Natural killer cell (primary cell): ENCODE measurements at regions not wholly inside any gene's neighbourhood (a gene's known extent, or its start where the extent isn't known, plus 50 kb on each side); places are given as distances from the start of the nearest gene placed in this dataset.

Experiments used
- ATAC-seq, 3 donors: fragments of 150-1000 bp in 2 of 3; fragments of 200-7000 bp in 1 of 3; cut with Tn5 transposase; 1 replicate in 1 of 3; 2 replicates in 2 of 3; pipeline ENCODE4 v1.10.0; 2021; ENCODE audit warnings: mild to moderate bottlenecking in 2 of 3, moderate library complexity in 2 of 3
- DNase-seq, 2 donors: peaks; one replicate each; pipeline versions ENCODE4 v3.0.0 to v3.0.0-alpha.2; 2013 to 2021; ENCODE audit warnings: mixed read lengths in 1 of 2
- H3K27ac ChIP-seq: one replicate; pipeline ENCODE4 v1.5.1; 2013; ENCODE audit warnings: mild to moderate bottlenecking, low read length
- H3K27me3 ChIP-seq: one replicate; pipeline ENCODE4 v1.6.1; 2013; ENCODE audit warnings: low read length; ENCODE audit not compliant: control insufficient read depth, insufficient read depth
- H3K36me3 ChIP-seq: one replicate; pipeline ENCODE4 v1.6.1; 2013; ENCODE audit warnings: low read length; ENCODE audit not compliant: control insufficient read depth, insufficient read depth
- H3K4me1 ChIP-seq: one replicate; pipeline ENCODE4 v1.6.1; 2013; ENCODE audit warnings: low read length; ENCODE audit not compliant: control insufficient read depth, insufficient read depth
- H3K4me3 ChIP-seq: one replicate; pipeline ENCODE4 v1.5.1; 2013; ENCODE audit warnings: low read length
- H3K9me3 ChIP-seq: one replicate; pipeline ENCODE4 v1.6.1; 2013; ENCODE audit warnings: low read length; ENCODE audit not compliant: control insufficient read depth, insufficient read depth
- H3K27ac Mint-ChIP-seq, 2 donors: one replicate each; pipeline ENCODE4 v1.8.0; 2022; ENCODE audit warnings: mild to moderate bottlenecking in 2 of 2, mixed read lengths in 2 of 2, moderate library complexity in 1 of 2
- H3K27me3 Mint-ChIP-seq, 2 donors: one replicate each; pipeline ENCODE4 v1.8.0; 2022; ENCODE audit warnings: low read depth in 2 of 2, mixed read lengths in 2 of 2
- H3K36me3 Mint-ChIP-seq: one replicate; pipeline ENCODE4 v1.8.0; 2022; ENCODE audit warnings: mixed read lengths
- H3K4me1 Mint-ChIP-seq, 2 donors: one replicate each; pipeline ENCODE4 v1.8.0; 2022; ENCODE audit warnings: mixed read lengths in 2 of 2
- H3K4me3 Mint-ChIP-seq: one replicate; pipeline ENCODE4 v1.8.0; 2022; ENCODE audit warnings: mild to moderate bottlenecking, moderate library complexity, mixed read lengths
- H3K9me3 Mint-ChIP-seq, 2 donors: one replicate each; pipeline ENCODE4 v1.8.0; 2022; ENCODE audit warnings: mixed read lengths in 2 of 2
- CTCF ChIP-seq: fragments of 200-600 bp; IDR thresholded peaks from one replicate; pipeline ENCODE4 v1.8.0; 2022; ENCODE audit warnings: antibody characterized with exemption
- WGBS: methylation state at CpG from one replicate; pipeline ENCODE4 v1.1.7; 2013; ENCODE audit warnings: missing lambda C conversion rate; ENCODE audit not compliant: insufficient coverage; 5-methylcytosine and 5-hydroxymethylcytosine counted together
- intact Hi-C: fragments of 100-400 bp; cut with micrococcal nuclease; formaldehyde crosslinking; loops from one replicate; pipeline ENCODE4 v1.14.2; 2022

GRCh38 chr12:107282628-107283027 lies 189.3 kb upstream of the CRY1 start:
- Mint-ChIP-seq H3K4me3 (no peak overlapping the region), H3K27me3 (peaks cover 8% of the 10 kb centered on the region in 2 donors), H3K27ac (no peak overlapping the region), H3K36me3 (no peaks in the 10 kb centered on the region), H3K9me3 (no peaks in the 10 kb centered on the region), H3K4me1 (peaks cover 3 to 5% of the 10 kb centered on the region in 2 donors)
- TF ChIP-seq CTCF = no peak
- Histone ChIP-seq H3K27me3 (no peaks in the 10 kb centered on the region), H3K27ac (no peak overlapping the region), H3K9me3 (peaks cover 3% of the 10 kb centered on the region), H3K36me3 (no peaks in the 10 kb centered on the region), H3K4me3 (no peak overlapping the region), H3K4me1 (no peaks in the 10 kb centered on the region)
- ATAC-seq = no peak
- WGBS = 92% methylated on average over 1 of the region's 1 CpG
- intact Hi-C loops = no loop called here
- DNase-seq = no peak

GRCh38 chr12:107283652-107284051 lies 190.3 kb upstream of the CRY1 start:
- H3K9me3 Mint-ChIP-seq = no peaks in the 10 kb centered on the region
- no peak overlapping the region for H3K27ac Mint-ChIP-seq
- H3K4me3 ChIP-seq = no peak overlapping the region
- H3K36me3 Mint-ChIP-seq = no peaks in the 10 kb centered on the region
- no peak overlapping the region for H3K4me3 Mint-ChIP-seq
- DNase-seq = no peak
- H3K4me1 ChIP-seq = no peaks in the 10 kb centered on the region
- H3K36me3 ChIP-seq = no peaks in the 10 kb centered on the region
- no peak for TF ChIP-seq CTCF
- peaks cover 9 to 11% of the 10 kb centered on the region in 2 donors for H3K4me1 Mint-ChIP-seq
- WGBS = 89% methylated on average over 4 of the region's 4 CpGs
- H3K27me3 ChIP-seq = no peaks in the 10 kb centered on the region
- intact Hi-C loops = no loop called here
- peaks cover 3% of the 10 kb centered on the region for H3K9me3 ChIP-seq
- H3K27me3 Mint-ChIP-seq = peaks cover 8% of the 10 kb centered on the region in 2 donors
- H3K27ac ChIP-seq = no peak overlapping the region
- ATAC-seq = no peak

GRCh38 chr12:107284692-107285091 lies 191.3 kb upstream of the CRY1 start:
- no peak for DNase-seq
- intact Hi-C loops = no loop called here
- Mint-ChIP-seq H3K4me3 (no peak overlapping the region), H3K9me3 (no peaks in the 10 kb centered on the region), H3K27ac (no peak overlapping the region), H3K27me3 (peaks cover 8% of the 10 kb centered on the region in 2 donors), H3K4me1 (peaks cover 9 to 11% of the 10 kb centered on the region in 2 donors), H3K36me3 (no peaks in the 10 kb centered on the region)
- Histone ChIP-seq H3K9me3 (peaks cover 3% of the 10 kb centered on the region), H3K27ac (no peak overlapping the region), H3K36me3 (no peaks in the 10 kb centered on the region), H3K4me1 (no peaks in the 10 kb centered on the region), H3K4me3 (no peak overlapping the region), H3K27me3 (no peaks in the 10 kb centered on the region)
- no peak for ATAC-seq
- 94% methylated on average over 1 of the region's 2 CpGs for WGBS
- no peak for TF ChIP-seq CTCF
